ENCODE measurements at regions not wholly inside any gene's neighbourhood (a gene's known extent, or its start where the extent isn't known, plus 50 kb on each side); places are given as distances from the start of the nearest gene placed in this dataset.
"Not testable (repeated sequence)": the region's sequence is repeated elsewhere in the genome, so short reads cannot be mapped to it uniquely, and the experiment has no call there.

DNA sequence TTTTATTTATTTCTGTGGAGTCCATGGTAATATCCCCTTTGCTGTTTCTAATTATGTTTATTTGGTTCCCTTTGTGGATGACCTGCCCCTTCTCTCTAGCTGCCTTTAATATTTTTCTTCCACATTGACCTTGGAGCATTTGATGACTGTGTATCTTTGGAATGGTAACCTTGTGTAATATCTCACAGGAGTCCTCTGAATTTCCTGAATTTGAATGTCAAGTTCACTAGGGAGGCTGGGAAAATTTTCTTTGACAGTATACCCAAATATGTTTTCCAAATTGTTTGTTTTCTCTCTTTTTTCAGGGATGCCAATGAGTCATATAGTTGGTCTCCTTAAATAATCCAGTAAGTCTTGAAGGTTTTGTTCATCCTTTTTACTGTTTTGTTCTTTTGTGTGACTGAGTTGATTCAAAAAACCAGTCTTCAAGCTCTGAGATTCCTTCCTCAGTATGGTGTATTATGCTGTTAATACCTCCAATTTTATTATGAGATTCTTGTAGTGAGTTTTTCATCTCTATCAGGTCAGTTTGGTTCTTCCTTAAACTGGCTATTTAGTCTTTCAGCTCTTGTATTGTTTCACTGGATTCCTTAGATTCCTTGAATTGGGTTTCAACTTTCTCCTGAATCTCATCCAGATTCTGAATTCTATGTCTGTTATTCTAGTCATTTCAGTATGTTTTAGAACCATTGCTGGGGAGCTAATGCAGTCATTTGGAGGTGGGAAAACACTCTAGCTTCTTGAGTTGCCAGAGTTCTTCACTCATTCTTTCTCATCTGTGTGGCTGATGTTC lies 349.0 kb upstream of the TARS1 start:
- Histone ChIP-seq H3K4me1 (ENCODE audit: control insufficient read depth, insufficient read depth, low read length) (no peaks in the 10 kb centered on the region), H3K36me3 (ENCODE audit: control insufficient read depth in 2 of 2, insufficient read depth in 2 of 2, low read length in 2 of 2) (no peaks in the 10 kb centered on the region), H3K27ac (ENCODE audit: low read length) (no peak overlapping the region), H3K4me3 (ENCODE audit: low read length in 2 of 2) (no peak overlapping the region), H3K9ac (ENCODE audit: low read length in 2 of 2) (no peak overlapping the region), H3K9me3 (ENCODE audit: control insufficient read depth in 2 of 2, low read length in 2 of 2) (no peaks in the 10 kb centered on the region), H3K27me3 (ENCODE audit: control insufficient read depth in 1 of 2, insufficient read depth in 2 of 2, low read length in 2 of 2) (no peaks in the 10 kb centered on the region)

DNA sequence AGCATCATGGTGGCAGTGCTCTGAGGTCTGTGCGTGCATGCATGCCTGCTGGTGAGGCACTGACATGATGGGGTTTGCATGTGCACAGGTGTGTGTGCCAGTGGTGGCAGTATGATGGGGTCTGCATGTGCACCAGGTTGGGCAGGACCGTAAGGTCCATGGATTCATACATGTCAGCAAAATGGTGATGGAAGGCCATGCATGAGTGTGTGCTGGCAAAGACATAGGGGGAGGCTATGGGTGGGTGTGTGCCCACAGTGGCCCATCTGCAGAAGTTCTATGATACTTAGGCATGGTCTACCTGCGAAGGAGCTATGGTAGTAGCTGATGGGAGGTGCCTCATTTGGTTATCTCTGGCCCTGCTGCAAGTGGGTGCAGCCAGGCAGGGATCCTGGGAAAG lies 348.0 kb upstream of the TARS1 start:
- H3K27me3 ChIP-seq (ENCODE audit: control insufficient read depth in 1 of 2, insufficient read depth in 2 of 2, low read length in 2 of 2): no peaks in the 10 kb centered on the region
- H3K9ac ChIP-seq (ENCODE audit: low read length in 2 of 2): no peak overlapping the region
- no peaks in the 10 kb centered on the region for H3K36me3 ChIP-seq (ENCODE audit: control insufficient read depth in 2 of 2, insufficient read depth in 2 of 2, low read length in 2 of 2)
- H3K9me3 ChIP-seq (ENCODE audit: control insufficient read depth in 2 of 2, low read length in 2 of 2): no peaks in the 10 kb centered on the region
- no peak overlapping the region for H3K4me3 ChIP-seq (ENCODE audit: low read length in 2 of 2)
- H3K27ac ChIP-seq (ENCODE audit: low read length): no peak overlapping the region
- no peaks in the 10 kb centered on the region for H3K4me1 ChIP-seq (ENCODE audit: control insufficient read depth, insufficient read depth, low read length)

DNA sequence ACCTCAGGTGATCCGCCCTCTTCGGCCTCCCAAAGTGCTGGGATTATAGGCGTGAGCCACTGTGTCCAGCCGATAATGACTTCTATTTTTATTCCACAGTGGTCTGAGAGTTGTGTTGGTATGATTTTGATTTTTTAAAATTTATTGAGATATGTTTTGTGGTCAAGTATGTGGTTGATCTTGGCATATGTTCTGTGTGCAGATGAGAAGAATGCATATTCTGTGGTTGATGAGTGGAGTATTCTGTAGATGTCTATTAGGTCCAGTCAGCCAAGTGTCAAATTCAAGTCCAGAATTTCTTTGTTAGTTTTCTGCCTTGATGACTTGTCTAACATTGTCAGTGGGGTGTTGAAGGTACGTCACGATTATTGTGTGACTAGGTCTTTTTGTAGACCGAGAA lies 338.2 kb upstream of the TARS1 start:
- no peaks in the 10 kb centered on the region for H3K4me1 ChIP-seq (ENCODE audit: control insufficient read depth, insufficient read depth, low read length)
- no peaks in the 10 kb centered on the region for H3K36me3 ChIP-seq (ENCODE audit: control insufficient read depth in 2 of 2, insufficient read depth in 2 of 2, low read length in 2 of 2)
- H3K9me3 ChIP-seq (ENCODE audit: control insufficient read depth in 2 of 2, low read length in 2 of 2): peaks cover 0 to 6% of the 10 kb centered on the region in 2 donors
- no peak overlapping the region for H3K27ac ChIP-seq (ENCODE audit: low read length)
- H3K27me3 ChIP-seq (ENCODE audit: control insufficient read depth in 1 of 2, insufficient read depth in 2 of 2, low read length in 2 of 2): no peaks in the 10 kb centered on the region
- H3K4me3 ChIP-seq (ENCODE audit: low read length in 2 of 2): no peak overlapping the region
- no peak overlapping the region for H3K9ac ChIP-seq (ENCODE audit: low read length in 2 of 2)

DNA sequence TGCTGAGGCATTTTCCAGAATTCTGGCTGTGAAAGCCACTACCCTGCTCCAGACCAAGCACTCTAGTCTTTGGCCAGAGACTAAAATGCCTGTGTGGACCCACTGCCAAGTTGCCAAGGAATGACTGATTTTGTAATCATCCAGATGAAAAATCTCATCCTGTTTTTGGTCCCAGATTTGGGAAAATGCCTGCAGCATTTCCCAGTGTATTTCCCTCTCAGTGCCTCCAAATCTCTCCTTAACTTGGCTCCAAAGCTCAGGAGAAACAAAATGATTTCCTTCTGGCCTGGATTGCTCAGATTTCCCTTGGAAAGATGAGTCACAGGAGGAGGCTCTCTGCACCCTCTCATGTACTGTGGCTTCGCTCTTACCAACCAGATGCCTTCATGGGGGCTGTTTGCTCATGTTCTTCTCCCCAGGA lies 335.2 kb upstream of the TARS1 start:
- Histone ChIP-seq H3K4me3 (ENCODE audit: low read length in 2 of 2) (no peak overlapping the region), H3K9ac (ENCODE audit: low read length in 2 of 2) (no peak overlapping the region), H3K36me3 (ENCODE audit: control insufficient read depth in 2 of 2, insufficient read depth in 2 of 2, low read length in 2 of 2) (no peaks in the 10 kb centered on the region), H3K9me3 (ENCODE audit: control insufficient read depth in 2 of 2, low read length in 2 of 2) (peaks cover 0 to 6% of the 10 kb centered on the region in 2 donors), H3K4me1 (ENCODE audit: control insufficient read depth, insufficient read depth, low read length) (no peaks in the 10 kb centered on the region), H3K27me3 (ENCODE audit: control insufficient read depth in 1 of 2, insufficient read depth in 2 of 2, low read length in 2 of 2) (no peaks in the 10 kb centered on the region), H3K27ac (ENCODE audit: low read length) (no peak overlapping the region)

DNA sequence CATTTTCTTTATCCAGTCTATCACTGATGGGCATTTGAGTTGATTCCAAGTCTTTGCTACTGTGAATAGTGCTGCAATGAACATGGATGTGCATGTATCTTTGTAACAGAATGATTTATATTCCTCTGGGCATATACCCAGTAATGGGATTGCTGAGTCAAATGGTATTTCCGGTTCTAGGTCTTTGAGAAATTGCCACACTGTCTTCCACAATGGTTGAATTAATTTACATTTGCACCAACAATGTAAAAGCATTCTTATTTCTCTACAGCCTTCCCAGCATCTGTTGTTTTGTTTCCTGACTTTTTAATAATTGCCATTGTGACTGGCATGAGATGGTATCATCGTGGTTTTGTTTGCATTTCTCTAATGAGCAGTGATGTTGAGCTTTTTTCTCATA lies 330.3 kb upstream of the TARS1 start:
- H3K4me1 ChIP-seq (ENCODE audit: control insufficient read depth, insufficient read depth, low read length); H3K9me3 ChIP-seq (ENCODE audit: control insufficient read depth in 2 of 2, low read length in 2 of 2); H3K4me3 ChIP-seq (ENCODE audit: low read length in 2 of 2); H3K27ac ChIP-seq (ENCODE audit: low read length); H3K36me3 ChIP-seq (ENCODE audit: control insufficient read depth in 2 of 2, insufficient read depth in 2 of 2, low read length in 2 of 2); H3K27me3 ChIP-seq (ENCODE audit: control insufficient read depth in 1 of 2, insufficient read depth in 2 of 2, low read length in 2 of 2); H3K9ac ChIP-seq (ENCODE audit: low read length in 2 of 2): not testable (repeated sequence)

DNA sequence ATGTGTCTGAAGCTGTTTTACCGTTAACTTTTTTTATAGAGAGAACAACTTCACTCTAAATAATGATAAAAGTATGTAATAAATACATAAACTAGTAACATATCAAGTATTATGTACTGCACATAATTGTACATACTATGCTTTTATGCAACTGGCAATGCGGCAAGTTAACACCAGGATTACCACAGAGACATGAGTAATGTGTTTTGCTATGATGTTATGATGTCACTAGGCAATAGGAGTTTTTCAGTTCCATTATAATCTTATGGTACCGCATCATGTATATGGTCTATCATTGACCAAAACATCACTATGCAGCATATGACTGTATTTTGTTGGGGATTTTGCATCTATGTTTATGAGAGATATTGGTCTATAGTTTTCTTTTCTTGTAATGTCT lies 326.4 kb upstream of the TARS1 start:
- Histone ChIP-seq H3K36me3 (ENCODE audit: control insufficient read depth in 2 of 2, insufficient read depth in 2 of 2, low read length in 2 of 2) (no peaks in the 10 kb centered on the region), H3K9me3 (ENCODE audit: control insufficient read depth in 2 of 2, low read length in 2 of 2) (no peaks in the 10 kb centered on the region), H3K9ac (ENCODE audit: low read length in 2 of 2) (no peak overlapping the region), H3K4me1 (ENCODE audit: control insufficient read depth, insufficient read depth, low read length) (no peaks in the 10 kb centered on the region), H3K27ac (ENCODE audit: low read length) (no peak overlapping the region), H3K27me3 (ENCODE audit: control insufficient read depth in 1 of 2, insufficient read depth in 2 of 2, low read length in 2 of 2) (no peaks in the 10 kb centered on the region), H3K4me3 (ENCODE audit: low read length in 2 of 2) (no peak overlapping the region)

DNA sequence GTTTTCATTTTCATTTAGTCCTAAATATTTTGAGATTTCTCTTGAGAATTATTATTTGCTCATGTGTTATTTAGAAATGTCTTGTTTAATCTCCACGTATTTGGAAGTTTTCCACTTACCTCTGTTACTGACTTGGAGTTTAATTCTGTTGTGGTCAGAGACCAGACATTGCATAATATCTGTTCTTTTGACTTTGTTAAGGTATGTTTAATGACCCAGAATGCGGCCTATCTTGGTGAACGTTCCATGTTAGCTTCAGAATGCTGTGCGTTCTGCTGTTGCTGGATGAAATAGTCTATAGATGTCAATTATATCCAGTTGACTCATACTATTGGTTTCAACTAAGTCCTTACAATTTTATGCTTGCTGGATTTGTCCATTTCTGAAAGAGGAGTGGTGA lies 325.3 kb upstream of the TARS1 start:
- Histone ChIP-seq H3K36me3 (ENCODE audit: control insufficient read depth in 2 of 2, insufficient read depth in 2 of 2, low read length in 2 of 2) (no peaks in the 10 kb centered on the region), H3K4me3 (ENCODE audit: low read length in 2 of 2) (no peak overlapping the region), H3K4me1 (ENCODE audit: control insufficient read depth, insufficient read depth, low read length) (no peaks in the 10 kb centered on the region), H3K9me3 (ENCODE audit: control insufficient read depth in 2 of 2, low read length in 2 of 2) (no peaks in the 10 kb centered on the region), H3K27me3 (ENCODE audit: control insufficient read depth in 1 of 2, insufficient read depth in 2 of 2, low read length in 2 of 2) (no peaks in the 10 kb centered on the region), H3K9ac (ENCODE audit: low read length in 2 of 2) (no peak overlapping the region), H3K27ac (ENCODE audit: low read length) (no peak overlapping the region)

DNA sequence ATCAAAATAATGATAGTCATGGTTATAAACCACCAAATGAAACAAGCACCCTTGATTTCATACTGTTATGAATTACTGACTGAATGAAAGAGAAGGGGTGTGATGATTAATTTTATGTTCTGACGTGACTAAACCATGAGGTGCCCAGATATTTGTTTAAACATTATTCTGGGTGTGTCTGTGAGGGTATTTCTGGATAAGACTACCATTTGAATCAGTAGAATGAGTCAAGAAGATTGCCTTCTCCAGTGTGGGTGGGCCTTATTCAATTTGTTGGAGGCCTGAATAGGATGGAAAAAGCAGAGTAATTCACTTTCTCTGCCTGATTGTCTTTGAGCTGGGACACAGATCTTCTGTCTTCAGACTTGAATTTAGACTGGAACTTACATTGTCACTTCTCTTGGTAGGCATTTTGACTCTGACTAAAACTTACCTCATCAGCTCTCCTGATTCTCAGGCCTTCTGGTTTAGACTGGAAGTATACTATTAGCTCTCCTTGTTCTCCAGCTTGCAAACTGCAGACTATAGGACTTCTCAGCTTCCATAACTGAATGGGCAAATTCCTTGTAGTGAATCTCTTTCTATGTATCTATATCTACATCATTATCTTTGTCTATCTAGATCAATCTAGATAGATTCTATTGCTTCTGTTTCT lies 321.9 kb upstream of the TARS1 start:
- Histone ChIP-seq H3K27me3 (ENCODE audit: control insufficient read depth in 1 of 2, insufficient read depth in 2 of 2, low read length in 2 of 2) (no peaks in the 10 kb centered on the region), H3K9me3 (ENCODE audit: control insufficient read depth in 2 of 2, low read length in 2 of 2) (no peaks in the 10 kb centered on the region), H3K4me3 (ENCODE audit: low read length in 2 of 2) (no peak overlapping the region), H3K9ac (ENCODE audit: low read length in 2 of 2) (no peak overlapping the region), H3K27ac (ENCODE audit: low read length) (no peak overlapping the region), H3K36me3 (ENCODE audit: control insufficient read depth in 2 of 2, insufficient read depth in 2 of 2, low read length in 2 of 2) (no peaks in the 10 kb centered on the region), H3K4me1 (ENCODE audit: control insufficient read depth, insufficient read depth, low read length) (no peaks in the 10 kb centered on the region)

DNA sequence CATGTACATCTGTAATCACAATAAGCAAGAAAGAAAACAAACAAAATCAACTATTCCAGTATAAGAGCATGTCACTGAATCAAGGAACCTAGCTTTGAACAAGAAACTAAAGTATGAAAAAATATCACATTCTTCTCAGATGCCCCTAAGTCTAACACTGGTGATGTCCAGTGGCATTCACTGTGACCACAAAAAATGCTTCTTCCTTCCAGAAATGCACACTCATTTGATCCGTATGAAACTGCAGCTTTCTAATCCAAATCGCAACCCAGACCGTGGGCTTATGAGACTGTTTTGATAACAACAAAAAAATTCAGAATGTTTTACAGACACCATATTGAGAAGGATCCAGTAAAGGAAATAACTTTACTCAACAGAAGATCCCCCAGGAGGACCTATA lies 320.1 kb upstream of the TARS1 start:
- H3K4me3 ChIP-seq (ENCODE audit: low read length in 2 of 2): no peak overlapping the region
- no peaks in the 10 kb centered on the region for H3K9me3 ChIP-seq (ENCODE audit: control insufficient read depth in 2 of 2, low read length in 2 of 2)
- H3K36me3 ChIP-seq (ENCODE audit: control insufficient read depth in 2 of 2, insufficient read depth in 2 of 2, low read length in 2 of 2): no peaks in the 10 kb centered on the region
- no peak overlapping the region for H3K9ac ChIP-seq (ENCODE audit: low read length in 2 of 2)
- H3K4me1 ChIP-seq (ENCODE audit: control insufficient read depth, insufficient read depth, low read length): no peaks in the 10 kb centered on the region
- no peaks in the 10 kb centered on the region for H3K27me3 ChIP-seq (ENCODE audit: control insufficient read depth in 1 of 2, insufficient read depth in 2 of 2, low read length in 2 of 2)
- no peak overlapping the region for H3K27ac ChIP-seq (ENCODE audit: low read length)

DNA sequence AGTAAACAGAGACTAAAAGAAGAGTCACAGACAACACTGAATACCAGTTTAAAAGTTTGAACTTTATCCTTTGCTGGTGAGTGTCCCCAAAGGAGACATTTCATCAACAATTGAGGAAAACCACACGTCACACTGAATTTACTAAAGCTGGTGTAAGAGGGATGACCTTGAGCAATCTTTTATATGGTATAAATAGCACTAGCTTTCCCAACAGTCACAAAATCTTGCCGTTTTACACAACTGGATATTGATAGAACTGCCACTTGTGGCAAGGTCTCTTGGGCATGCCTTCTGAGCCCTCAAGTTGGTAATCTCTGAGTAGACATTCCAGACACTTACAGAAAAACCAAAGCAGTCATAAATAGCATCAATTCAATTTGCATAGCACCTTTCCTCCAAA lies 311.5 kb upstream of the TARS1 start:
- no peaks in the 10 kb centered on the region for H3K36me3 ChIP-seq (ENCODE audit: control insufficient read depth in 2 of 2, insufficient read depth in 2 of 2, low read length in 2 of 2)
- H3K4me1 ChIP-seq (ENCODE audit: control insufficient read depth, insufficient read depth, low read length): no peaks in the 10 kb centered on the region
- no peak overlapping the region for H3K9ac ChIP-seq (ENCODE audit: low read length in 2 of 2)
- H3K4me3 ChIP-seq (ENCODE audit: low read length in 2 of 2): no peak overlapping the region
- no peaks in the 10 kb centered on the region for H3K27me3 ChIP-seq (ENCODE audit: control insufficient read depth in 1 of 2, insufficient read depth in 2 of 2, low read length in 2 of 2)
- H3K27ac ChIP-seq (ENCODE audit: low read length): no peak overlapping the region
- H3K9me3 ChIP-seq (ENCODE audit: control insufficient read depth in 2 of 2, low read length in 2 of 2): peaks cover 4 to 5% of the 10 kb centered on the region in 2 donors

DNA sequence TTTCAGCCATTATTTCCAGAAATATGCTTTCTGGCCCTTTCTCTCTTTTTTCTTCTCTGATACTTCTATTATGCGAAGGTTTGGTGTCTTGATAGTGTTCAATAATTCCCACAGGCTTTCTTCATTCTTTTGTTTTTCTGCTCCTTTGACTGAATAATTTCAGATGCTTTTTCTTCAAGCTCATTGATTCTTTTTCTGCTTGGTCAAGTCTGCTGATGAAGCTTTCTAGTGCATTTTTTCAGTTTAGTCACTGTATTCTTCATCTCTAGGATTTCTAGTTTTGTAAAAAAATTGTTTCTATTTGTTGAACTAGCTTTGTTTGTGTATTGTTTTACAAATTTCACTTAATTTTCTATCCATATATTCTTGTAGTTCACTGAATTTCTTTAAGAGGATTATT lies 304.0 kb upstream of the TARS1 start:
- Histone ChIP-seq H3K9ac (ENCODE audit: low read length in 2 of 2) (no peak overlapping the region), H3K4me1 (ENCODE audit: control insufficient read depth, insufficient read depth, low read length) (no peaks in the 10 kb centered on the region), H3K36me3 (ENCODE audit: control insufficient read depth in 2 of 2, insufficient read depth in 2 of 2, low read length in 2 of 2) (no peaks in the 10 kb centered on the region), H3K27me3 (ENCODE audit: control insufficient read depth in 1 of 2, insufficient read depth in 2 of 2, low read length in 2 of 2) (no peaks in the 10 kb centered on the region), H3K9me3 (ENCODE audit: control insufficient read depth in 2 of 2, low read length in 2 of 2) (peaks cover 0 to 6% of the 10 kb centered on the region in 2 donors), H3K27ac (ENCODE audit: low read length) (no peak overlapping the region), H3K4me3 (ENCODE audit: low read length in 2 of 2) (no peak overlapping the region)
